NCI-H1105 (cell line): ENCODE measurements at regions not wholly inside any gene's neighbourhood (a gene's known extent, or its start where the extent isn't known, plus 50 kb on each side); places are given as distances from the start of the nearest gene placed in this dataset.
"Not testable (repeated sequence)": the region's sequence is repeated elsewhere in the genome, so short reads cannot be mapped to it uniquely, and the experiment has no call there.

Experiments
- DNase-seq: peaks from one replicate; lab custom pipeline; 2025; lab: John Stamatoyannopoulos, UW

- DNase-seq = not testable (repeated sequence)
Measured at GRCh38 chr20:30295967-30296366, 961.5 kb upstream of the DEFB115 start.

- not testable (repeated sequence) for DNase-seq
Measured at GRCh38 chr20:30297878-30298595, 959.4 kb upstream of the DEFB115 start.

GRCh38 chr20:30300220-30300642, 957.2 kb upstream of the DEFB115 start:
- peak; percentile 29 for DNase-seq

- not testable (repeated sequence) for DNase-seq
Measured at GRCh38 chr20:30302786-30303185, 954.7 kb upstream of the DEFB115 start.

GRCh38 chr20:30309938-30310337, 947.5 kb upstream of the DEFB115 start:
- not testable (repeated sequence) for DNase-seq

- not testable (repeated sequence) for DNase-seq
Measured at GRCh38 chr20:30310385-30310784, 947.1 kb upstream of the DEFB115 start.

GRCh38 chr20:30312220-30312619, 945.2 kb upstream of the DEFB115 start:
- DNase-seq = not testable (repeated sequence)

- not testable (repeated sequence) for DNase-seq
Measured at GRCh38 chr20:30313660-30314059, 943.8 kb upstream of the DEFB115 start.

GRCh38 chr20:30316063-30316462, 941.4 kb upstream of the DEFB115 start:
- not testable (repeated sequence) for DNase-seq

- not testable (repeated sequence) for DNase-seq
Measured at GRCh38 chr20:30316532-30317299, 940.7 kb upstream of the DEFB115 start.

GRCh38 chr20:30333744-30334143, 923.7 kb upstream of the DEFB115 start:
- DNase-seq = not testable (repeated sequence)

- DNase-seq = not testable (repeated sequence)
Measured at GRCh38 chr20:30337556-30337955, 919.9 kb upstream of the DEFB115 start.

GRCh38 chr20:30348932-30349331, 908.5 kb upstream of the DEFB115 start:
- not testable (repeated sequence) for DNase-seq

- not testable (repeated sequence) for DNase-seq
Measured at GRCh38 chr20:30356854-30357467, 900.5 kb upstream of the DEFB115 start.

GRCh38 chr20:30361756-30362155, 895.7 kb upstream of the DEFB115 start:
- not testable (repeated sequence) for DNase-seq

- not testable (repeated sequence) for DNase-seq
Measured at GRCh38 chr20:30376430-30376766, 881.1 kb upstream of the DEFB115 start.

GRCh38 chr20:30376767-30377658, 880.5 kb upstream of the DEFB115 start:
- peak; percentile 68 for DNase-seq

GRCh38 chr20:30378317-30378716, 879.1 kb upstream of the DEFB115 start:
- not testable (repeated sequence) for DNase-seq

- not testable (repeated sequence) for DNase-seq
Measured at GRCh38 chr20:30378721-30379120, 878.7 kb upstream of the DEFB115 start.

- not testable (repeated sequence) for DNase-seq
Measured at GRCh38 chr20:30384841-30385240, 872.6 kb upstream of the DEFB115 start.

- DNase-seq = not testable (repeated sequence)
Measured at GRCh38 chr20:30386099-30386498, 871.4 kb upstream of the DEFB115 start.

- not testable (repeated sequence) for DNase-seq
Measured at GRCh38 chr20:30387823-30388222, 869.6 kb upstream of the DEFB115 start.
